ENCODE measurements at regions not wholly inside any gene's neighbourhood (a gene's known extent, or its start where the extent isn't known, plus 50 kb on each side); places are given as distances from the start of the nearest gene placed in this dataset.

GRCh38 chr20:40186826-40187225 is 502.2 kb downstream of the MAFB start:
- no peak for TF ChIP-seq CTCF (IDR thresholded peaks at IDR 0.05; ENCODE audit: partially characterized antibody, unreplicated experiment)
- H3K9me3 Mint-ChIP-seq (ENCODE audit: unreplicated experiment) = no peaks in the 10 kb centered on the region

DNA sequence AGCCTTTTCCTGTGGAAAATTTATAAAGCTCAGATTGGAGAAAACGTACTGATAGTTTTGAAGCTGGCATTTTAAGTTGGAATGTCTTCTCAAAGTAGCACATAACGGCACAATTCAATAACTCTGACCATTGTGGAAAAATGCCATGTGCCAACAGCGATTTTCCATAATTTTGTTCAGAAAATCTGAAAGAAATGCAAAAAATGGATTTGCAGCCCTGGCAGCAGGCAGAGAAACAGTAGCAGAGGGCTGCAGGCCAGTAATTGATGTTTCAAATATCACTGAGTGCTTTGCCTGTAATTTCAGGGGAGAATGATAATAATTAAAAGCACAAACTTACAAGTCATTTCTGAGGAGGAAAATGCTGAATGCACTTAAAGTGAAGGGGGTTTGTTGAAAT is 507.4 kb downstream of the MAFB start:
- TF ChIP-seq CTCF (IDR thresholded peaks at IDR 0.05; ENCODE audit: partially characterized antibody, unreplicated experiment) = no peak
- no peaks in the 10 kb centered on the region for H3K36me3 Mint-ChIP-seq (ENCODE audit: unreplicated experiment)
- H3K4me1 Mint-ChIP-seq (ENCODE audit: low read depth, unreplicated experiment) = no peaks in the 10 kb centered on the region
- H3K4me3 Mint-ChIP-seq (ENCODE audit: unreplicated experiment) = no peak overlapping the region
- no peaks in the 10 kb centered on the region for H3K9me3 Mint-ChIP-seq (ENCODE audit: unreplicated experiment)
- H3K27me3 Mint-ChIP-seq (ENCODE audit: unreplicated experiment) = no peaks in the 10 kb centered on the region
- H3K27ac Mint-ChIP-seq (ENCODE audit: unreplicated experiment) = no peak overlapping the region
- no peak for DNase-seq

More at GRCh38 chr20:40186826-40187225, 502.2 kb downstream of the MAFB start:
- no peaks in the 10 kb centered on the region for H3K4me1 Mint-ChIP-seq (ENCODE audit: low read depth, unreplicated experiment)
- no peak for DNase-seq
- no peaks in the 10 kb centered on the region for H3K27me3 Mint-ChIP-seq (ENCODE audit: unreplicated experiment)
- H3K27ac Mint-ChIP-seq (ENCODE audit: unreplicated experiment) = no peak overlapping the region
- no peak overlapping the region for H3K4me3 Mint-ChIP-seq (ENCODE audit: unreplicated experiment)
- H3K36me3 Mint-ChIP-seq (ENCODE audit: unreplicated experiment) = no peaks in the 10 kb centered on the region

GRCh38 chr20:40176098-40176841 is 512.8 kb downstream of the MAFB start:
- Mint-ChIP-seq H3K36me3 (ENCODE audit: unreplicated experiment) (no peaks in the 10 kb centered on the region), H3K27ac (ENCODE audit: unreplicated experiment) (no peak overlapping the region), H3K9me3 (ENCODE audit: unreplicated experiment) (no peaks in the 10 kb centered on the region), H3K27me3 (ENCODE audit: unreplicated experiment) (no peaks in the 10 kb centered on the region), H3K4me1 (ENCODE audit: low read depth, unreplicated experiment) (no peaks in the 10 kb centered on the region), H3K4me3 (ENCODE audit: unreplicated experiment) (no peak overlapping the region)
- no peak for TF ChIP-seq CTCF (IDR thresholded peaks at IDR 0.05; ENCODE audit: partially characterized antibody, unreplicated experiment)
- no peak for DNase-seq

GRCh38 chr20:40175296-40175695 is 513.7 kb downstream of the MAFB start:
- H3K27ac Mint-ChIP-seq (ENCODE audit: unreplicated experiment) = no peak overlapping the region
- no peaks in the 10 kb centered on the region for H3K27me3 Mint-ChIP-seq (ENCODE audit: unreplicated experiment)
- H3K36me3 Mint-ChIP-seq (ENCODE audit: unreplicated experiment) = no peaks in the 10 kb centered on the region
- H3K4me3 Mint-ChIP-seq (ENCODE audit: unreplicated experiment) = no peak overlapping the region
- H3K9me3 Mint-ChIP-seq (ENCODE audit: unreplicated experiment) = no peaks in the 10 kb centered on the region
- H3K4me1 Mint-ChIP-seq (ENCODE audit: low read depth, unreplicated experiment) = no peaks in the 10 kb centered on the region
- no peak for DNase-seq
- TF ChIP-seq CTCF (IDR thresholded peaks at IDR 0.05; ENCODE audit: partially characterized antibody, unreplicated experiment) = no peak

DNA sequence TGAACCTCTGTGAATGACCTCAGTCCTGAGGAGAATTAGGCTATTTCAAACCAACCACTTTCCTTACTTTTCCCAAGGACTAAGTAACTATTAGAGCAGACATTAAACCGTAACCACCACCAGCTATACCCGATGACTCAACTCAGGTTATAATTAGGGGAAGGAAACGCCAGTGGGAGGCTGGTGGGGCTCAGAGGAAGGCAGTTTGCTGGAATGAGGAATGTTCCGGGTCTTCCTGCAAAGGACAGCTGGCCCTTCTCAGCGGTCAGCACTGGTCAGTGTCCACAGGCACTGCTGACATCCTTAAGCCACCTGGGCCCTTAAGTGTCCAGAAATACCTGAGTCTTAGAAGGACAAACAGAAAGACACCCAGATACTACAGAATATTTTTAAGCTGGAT is 515.2 kb downstream of the MAFB start:
- Mint-ChIP-seq H3K27ac (ENCODE audit: unreplicated experiment) (no peak overlapping the region), H3K36me3 (ENCODE audit: unreplicated experiment) (no peaks in the 10 kb centered on the region), H3K4me1 (ENCODE audit: low read depth, unreplicated experiment) (no peaks in the 10 kb centered on the region), H3K9me3 (ENCODE audit: unreplicated experiment) (no peaks in the 10 kb centered on the region), H3K27me3 (ENCODE audit: unreplicated experiment) (no peaks in the 10 kb centered on the region), H3K4me3 (ENCODE audit: unreplicated experiment) (no peak overlapping the region)
- DNase-seq = no peak
- TF ChIP-seq CTCF (IDR thresholded peaks at IDR 0.05; ENCODE audit: partially characterized antibody, unreplicated experiment) = no peak

Measured in glutamatergic neuron (in vitro differentiated cells).